GM13976 (cell line): ENCODE measurements at regions not wholly inside any gene's neighbourhood (a gene's known extent, or its start where the extent isn't known, plus 50 kb on each side); places are given as distances from the start of the nearest gene placed in this dataset.

Experiments used
- DNase-seq: peaks from one replicate; pipeline ENCODE4 v3.0.0; 2012; ENCODE audit warnings: low spot score
- CTCF ChIP-seq: IDR thresholded peaks from 2 replicates; pipeline ENCODE4 v1.5.1; 2012; ENCODE audit warnings: borderline replicate concordance, mild to moderate bottlenecking; ENCODE audit not compliant: insufficient read depth; ENCODE audit errors: extremely low read depth, missing control alignments, control extremely low read depth
- in situ Hi-C: fragments of 300-500 bp; cut with MboI; formaldehyde crosslinking; loops from one replicate; pipeline ENCODE4 v1.12.0; 2022; ENCODE audit warnings: low sequenced_read_pairs, mixed read lengths, inconsistent platforms; ENCODE audit not compliant: unreplicated experiment

GRCh38 chr2:240364961-240365775 is 70.3 kb upstream of the GPC1 start:
- DNase-seq: no peak
- in situ Hi-C loops: no loop called here
- no peak for TF ChIP-seq CTCF

GRCh38 chr2:240365971-240366471 is 69.4 kb upstream of the GPC1 start:
- no peak for DNase-seq
- TF ChIP-seq CTCF: no peak
- in situ Hi-C loops: no loop called here

GRCh38 chr2:240366901-240367300 is 68.6 kb upstream of the GPC1 start:
- no peak for TF ChIP-seq CTCF
- no peak for DNase-seq
- in situ Hi-C loops: no loop called here

GRCh38 chr2:240367721-240368120 is 67.7 kb upstream of the GPC1 start:
- in situ Hi-C loops: no loop called here
- DNase-seq: no peak
- TF ChIP-seq CTCF: no peak

- no peak for TF ChIP-seq CTCF
- in situ Hi-C loops: no loop called here
- no peak for DNase-seq
Observed at GRCh38 chr2:240368781-240369331, 66.6 kb upstream of the GPC1 start.

- in situ Hi-C loops: no loop called here
- no peak for DNase-seq
- no peak for TF ChIP-seq CTCF
Observed at GRCh38 chr2:240369335-240369734, 66.1 kb upstream of the GPC1 start.
